ENCODE measurements at regions not wholly inside any gene's neighbourhood (a gene's known extent, or its start where the extent isn't known, plus 50 kb on each side); places are given as distances from the start of the nearest gene placed in this dataset.

DNA sequence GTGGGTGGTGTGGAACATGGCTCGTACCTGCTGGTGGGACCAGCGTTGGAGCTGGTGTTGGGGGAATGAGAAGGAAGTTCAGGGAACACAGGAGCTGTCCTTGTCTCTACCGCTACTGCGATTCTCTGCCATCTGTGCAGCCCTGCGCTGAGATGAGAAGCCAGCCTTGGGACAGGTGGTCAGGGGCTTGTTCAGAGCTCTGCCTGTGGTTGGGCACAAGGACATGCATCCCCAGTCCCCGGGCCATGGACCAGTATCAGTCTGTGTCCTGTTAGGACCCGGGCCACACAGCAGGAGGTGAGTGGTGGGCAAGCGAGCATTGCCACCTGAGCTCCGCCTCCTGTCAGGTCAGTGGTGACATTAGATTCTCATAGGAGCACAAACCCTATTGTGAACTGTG is 164.4 kb downstream of the TSN start:
- intact Hi-C loops (cut with DNase I) = no loop called here
- no peak for TF ChIP-seq POLR2A (IDR thresholded peaks at IDR 0.05)
- TF ChIP-seq, protein P1, sequence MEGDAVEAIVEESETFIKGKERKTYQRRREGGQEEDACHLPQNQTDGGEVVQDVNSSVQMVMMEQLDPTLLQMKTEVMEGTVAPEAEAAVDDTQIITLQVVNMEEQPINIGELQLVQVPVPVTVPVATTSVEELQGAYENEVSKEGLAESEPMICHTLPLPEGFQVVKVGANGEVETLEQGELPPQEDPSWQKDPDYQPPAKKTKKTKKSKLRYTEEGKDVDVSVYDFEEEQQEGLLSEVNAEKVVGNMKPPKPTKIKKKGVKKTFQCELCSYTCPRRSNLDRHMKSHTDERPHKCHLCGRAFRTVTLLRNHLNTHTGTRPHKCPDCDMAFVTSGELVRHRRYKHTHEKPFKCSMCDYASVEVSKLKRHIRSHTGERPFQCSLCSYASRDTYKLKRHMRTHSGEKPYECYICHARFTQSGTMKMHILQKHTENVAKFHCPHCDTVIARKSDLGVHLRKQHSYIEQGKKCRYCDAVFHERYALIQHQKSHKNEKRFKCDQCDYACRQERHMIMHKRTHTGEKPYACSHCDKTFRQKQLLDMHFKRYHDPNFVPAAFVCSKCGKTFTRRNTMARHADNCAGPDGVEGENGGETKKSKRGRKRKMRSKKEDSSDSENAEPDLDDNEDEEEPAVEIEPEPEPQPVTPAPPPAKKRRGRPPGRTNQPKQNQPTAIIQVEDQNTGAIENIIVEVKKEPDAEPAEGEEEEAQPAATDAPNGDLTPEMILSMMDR (IDR thresholded peaks at IDR 0.05) = no peak

DNA sequence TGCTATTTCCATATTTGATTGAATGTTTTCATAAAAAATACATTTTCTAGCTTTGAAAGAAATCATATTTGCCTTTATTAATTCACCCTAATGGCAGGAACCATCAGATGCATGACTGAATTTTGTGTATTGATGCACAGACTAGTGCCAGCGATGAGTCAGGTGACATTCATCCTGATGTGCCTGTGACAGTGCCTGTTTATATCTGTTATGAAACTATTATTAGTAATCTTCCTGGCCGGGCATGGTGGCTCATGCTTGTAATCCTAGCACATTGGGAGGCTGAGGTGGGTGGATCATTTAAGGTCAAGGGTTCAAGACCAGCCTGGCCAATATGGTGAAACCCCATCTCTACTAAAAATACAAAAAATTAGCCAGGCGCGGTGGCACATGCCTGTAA is 170.0 kb downstream of the TSN start:
- 72 to 86% methylated on average over 4 of the region's 4 CpGs for WGBS, 2 donors
- Histone ChIP-seq H3K9me3 (no peaks in the 10 kb centered on the region), H3K4me1 (no peaks in the 10 kb centered on the region), H3K27me3 (no peaks in the 10 kb centered on the region), H3K27ac (no peak overlapping the region), H3K36me3 (no peaks in the 10 kb centered on the region), H3K4me3 (no peak overlapping the region)
- no peak for TF ChIP-seq POLR2A (IDR thresholded peaks at IDR 0.05)
- TF ChIP-seq, protein P1 (IDR thresholded peaks at IDR 0.05) = no peak
- DNase-seq = no peak
- intact Hi-C loops (cut with DNase I) = no loop called here

More for the DNA sequence above, 164.4 kb downstream of the TSN start:
- WGBS, 2 donors = 74 to 100% methylated on average over 2 to 4 of the region's 9 CpGs
- no peak for DNase-seq
- no peaks in the 10 kb centered on the region for H3K27me3 ChIP-seq
- no peaks in the 10 kb centered on the region for H3K36me3 ChIP-seq
- H3K27ac ChIP-seq = no peak overlapping the region
- no peaks in the 10 kb centered on the region for H3K4me1 ChIP-seq
- no peak overlapping the region for H3K4me3 ChIP-seq
- H3K9me3 ChIP-seq = no peaks in the 10 kb centered on the region

DNA sequence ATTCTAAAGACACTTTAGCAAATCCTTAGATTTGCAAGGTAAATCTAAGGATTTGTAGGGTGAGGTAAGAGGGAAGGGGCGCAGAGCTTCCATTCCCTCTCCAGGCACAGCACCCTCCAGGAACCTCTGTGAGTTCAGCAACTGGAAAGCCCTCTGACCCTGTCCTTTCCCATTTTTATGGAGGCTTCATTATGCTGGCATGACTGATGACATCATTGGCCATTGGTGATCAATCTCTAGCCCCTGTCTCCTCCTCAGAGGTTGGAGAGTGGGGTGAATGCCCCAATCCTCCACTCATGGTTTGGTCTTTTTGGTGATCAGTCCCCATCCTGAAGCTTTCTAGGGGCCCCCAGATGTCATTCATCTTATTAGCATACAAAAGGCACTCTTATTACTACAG is 187.8 kb downstream of the TSN start:
- TF ChIP-seq, protein P1 (IDR thresholded peaks at IDR 0.05) = no peak
- TF ChIP-seq POLR2A (IDR thresholded peaks at IDR 0.05) = no peak
- intact Hi-C loops (cut with DNase I) = no loop called here
- Histone ChIP-seq H3K36me3 (no peaks in the 10 kb centered on the region), H3K9me3 (no peaks in the 10 kb centered on the region), H3K4me1 (no peaks in the 10 kb centered on the region), H3K27ac (no peak overlapping the region), H3K4me3 (no peak overlapping the region), H3K27me3 (no peaks in the 10 kb centered on the region)
- DNase-seq = no peak
- 50 to 75% methylated on average over 1 of the region's 1 CpG for WGBS, 2 donors

DNA sequence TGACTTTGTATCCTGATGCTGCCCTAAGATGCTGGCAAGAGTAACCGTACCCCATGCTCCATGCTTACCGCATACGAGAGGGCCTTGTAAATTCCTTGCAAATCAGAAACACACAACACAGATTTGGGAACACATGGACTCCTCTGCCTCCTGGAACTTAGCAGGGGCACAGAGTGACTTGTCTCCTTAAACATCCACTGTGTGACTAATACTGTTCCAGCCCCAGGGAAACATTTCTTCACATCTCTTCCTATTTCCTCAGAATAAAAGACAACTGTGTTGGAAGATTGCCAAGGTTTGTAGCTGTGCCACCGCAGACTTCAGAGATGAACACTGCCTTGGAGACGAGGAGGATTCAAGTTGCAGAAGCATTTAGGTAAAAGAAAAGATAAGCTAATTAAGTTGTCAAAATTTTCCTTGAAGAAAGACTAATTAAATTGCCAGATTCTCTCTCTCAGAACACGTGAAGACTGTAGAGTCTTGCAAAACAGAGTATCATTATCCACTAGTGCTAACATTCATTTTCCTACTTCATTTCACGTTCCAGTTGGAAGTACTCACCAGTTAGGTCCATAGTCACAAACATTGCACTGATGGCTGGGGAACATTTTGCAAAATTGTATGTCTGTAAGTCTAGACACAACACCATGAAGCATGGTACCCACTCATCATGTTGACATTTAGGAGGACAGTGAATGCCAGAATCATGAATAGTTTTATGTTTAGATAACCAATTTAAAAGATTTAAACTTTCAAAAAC is 188.8 kb downstream of the TSN start:
- 50 to 55% methylated on average over 7 of the region's 7 CpGs for WGBS, 2 donors
- Histone ChIP-seq H3K4me3 (no peak overlapping the region), H3K9me3 (no peaks in the 10 kb centered on the region), H3K4me1 (no peaks in the 10 kb centered on the region), H3K36me3 (no peaks in the 10 kb centered on the region), H3K27ac (no peak overlapping the region), H3K27me3 (no peaks in the 10 kb centered on the region)
- TF ChIP-seq POLR2A (IDR thresholded peaks at IDR 0.05) = no peak
- TF ChIP-seq, protein P1 (IDR thresholded peaks at IDR 0.05) = no peak
- no peak for DNase-seq
- intact Hi-C loops (cut with DNase I) = no loop called here

DNA sequence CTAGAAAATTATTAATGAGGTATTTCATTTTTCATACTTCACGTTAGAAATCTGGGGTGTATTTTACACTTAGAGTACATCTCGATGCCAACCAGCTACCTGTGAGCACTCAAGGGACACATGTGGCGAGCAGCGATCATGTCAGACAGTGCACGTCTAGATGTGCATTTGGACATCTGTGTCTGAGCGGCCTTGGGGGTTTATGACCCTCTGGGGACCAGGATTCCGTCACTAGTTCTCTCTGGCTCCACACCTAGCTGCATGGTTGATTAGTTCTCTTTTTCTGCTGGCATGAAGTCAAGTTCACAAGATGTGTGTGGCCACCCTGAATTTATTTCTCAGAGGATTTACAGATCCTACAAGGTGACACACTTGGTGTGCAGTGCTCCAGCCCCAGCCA is 192.2 kb downstream of the TSN start:
- TF ChIP-seq, protein P1 (IDR thresholded peaks at IDR 0.05) = no peak
- TF ChIP-seq POLR2A (IDR thresholded peaks at IDR 0.05) = no peak
- intact Hi-C loops (cut with DNase I) = no loop called here
- no peaks in the 10 kb centered on the region for H3K36me3 ChIP-seq
- H3K9me3 ChIP-seq = no peaks in the 10 kb centered on the region
- H3K27me3 ChIP-seq = no peaks in the 10 kb centered on the region
- H3K4me3 ChIP-seq = no peak overlapping the region
- no peak overlapping the region for H3K27ac ChIP-seq
- H3K4me1 ChIP-seq = no peaks in the 10 kb centered on the region
- DNase-seq = no peak
- 69 to 71% methylated on average over 7 of the region's 7 CpGs for WGBS, 2 donors

Measured in esophagus squamous epithelium (tissue), 5 donors.